ENCODE measurements at regions not wholly inside any gene's neighbourhood (a gene's known extent, or its start where the extent isn't known, plus 50 kb on each side); places are given as distances from the start of the nearest gene placed in this dataset.

DNA sequence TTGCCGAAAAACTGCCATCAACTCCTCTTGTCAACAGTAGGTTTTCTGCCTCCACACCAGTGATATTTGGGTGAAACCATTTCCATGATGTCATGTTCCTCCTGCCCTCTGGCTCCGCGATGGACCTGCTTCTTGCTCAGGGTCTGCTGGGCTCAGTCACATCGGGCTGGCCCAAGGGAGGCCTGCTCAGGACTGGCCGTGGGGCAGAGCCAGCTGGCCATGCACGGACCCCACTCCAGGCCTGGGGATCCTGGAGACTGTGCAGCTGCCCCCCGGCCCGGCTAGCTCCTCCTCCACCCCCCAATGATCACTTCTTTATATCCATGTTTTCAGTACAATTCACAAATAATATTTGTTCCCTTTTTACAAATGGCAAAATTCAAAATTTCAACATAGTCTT lies 270.3 kb upstream of the CCDC54 start:
- Histone ChIP-seq H2BK5ac (ENCODE audit: low read depth, low read length, poor library complexity) (no peak overlapping the region), H2BK120ac (ENCODE audit: insufficient read depth, low read length, poor library complexity) (no peak overlapping the region), H2AFZ (ENCODE audit: insufficient read depth, low read length, poor library complexity) (no peak overlapping the region), H4K8ac (ENCODE audit: low read depth, low read length) (no peak overlapping the region), H4K91ac (ENCODE audit: low read depth, low read length) (no peak overlapping the region), H3K36me3 (ENCODE audit: control insufficient read depth in 1 of 2, insufficient read depth in 2 of 2, low read length in 2 of 2) (no peaks in the 10 kb centered on the region), H3K18ac (ENCODE audit: low read length) (no peak overlapping the region), H3K27ac (ENCODE audit: low read depth, low read length) (no peak overlapping the region), H3K27me3 (ENCODE audit: insufficient read depth, low read length) (no peaks in the 10 kb centered on the region), H3K4me2 (ENCODE audit: low read length) (no peak overlapping the region), H3K14ac (ENCODE audit: low read length) (no peak overlapping the region), H3K9me3 (ENCODE audit: insufficient read depth, low read depth, low read length) (peaks cover 2% of the 10 kb centered on the region), H3K4ac (ENCODE audit: low read depth, low read length) (no peak overlapping the region), H3K23ac (ENCODE audit: low read length) (no peak overlapping the region), H3K79me2 (ENCODE audit: control insufficient read depth, insufficient read depth, low read length, poor library complexity) (no peaks in the 10 kb centered on the region), H3K79me1 (ENCODE audit: low read length) (no peaks in the 10 kb centered on the region), H3K4me1 (ENCODE audit: control insufficient read depth in 1 of 2, insufficient read depth in 2 of 2, low read length in 2 of 2) (no peaks in the 10 kb centered on the region), H2AK5ac (ENCODE audit: low read length) (no peak overlapping the region), H4K12ac (ENCODE audit: low read depth, low read length) (no peak overlapping the region), H3K9ac (ENCODE audit: low read length) (no peak overlapping the region), H3K4me3 (ENCODE audit: low read depth, low read length) (no peak overlapping the region), H2BK12ac (ENCODE audit: low read length) (no peak overlapping the region)
- WGBS (ENCODE audit: extremely low coverage, insufficient coverage, insufficient read length): no CpG with 5 or more reads among the region's 8 CpGs
- no peak for DNase-seq

GRCh38 chr3:107110596-107111305 lies 266.5 kb upstream of the CCDC54 start:
- no peak overlapping the region for H2BK120ac ChIP-seq (ENCODE audit: insufficient read depth, low read length, poor library complexity)
- H3K23ac ChIP-seq (ENCODE audit: low read length): no peak overlapping the region
- no peak overlapping the region for H4K8ac ChIP-seq (ENCODE audit: low read depth, low read length)
- no peaks in the 10 kb centered on the region for H3K79me1 ChIP-seq (ENCODE audit: low read length)
- DNase-seq: no peak
- no peaks in the 10 kb centered on the region for H3K36me3 ChIP-seq (ENCODE audit: control insufficient read depth in 1 of 2, insufficient read depth in 2 of 2, low read length in 2 of 2)
- H4K91ac ChIP-seq (ENCODE audit: low read depth, low read length): no peak overlapping the region
- H3K14ac ChIP-seq (ENCODE audit: low read length): no peak overlapping the region
- no peak overlapping the region for H2AFZ ChIP-seq (ENCODE audit: insufficient read depth, low read length, poor library complexity)
- H4K12ac ChIP-seq (ENCODE audit: low read depth, low read length): no peak overlapping the region
- H3K9ac ChIP-seq (ENCODE audit: low read length): no peak overlapping the region
- H3K27ac ChIP-seq (ENCODE audit: low read depth, low read length): no peak overlapping the region
- H3K18ac ChIP-seq (ENCODE audit: low read length): no peak overlapping the region
- H3K4me1 ChIP-seq (ENCODE audit: control insufficient read depth in 1 of 2, insufficient read depth in 2 of 2, low read length in 2 of 2): no peaks in the 10 kb centered on the region
- H3K4me2 ChIP-seq (ENCODE audit: low read length): no peak overlapping the region
- H3K4me3 ChIP-seq (ENCODE audit: low read depth, low read length): no peak overlapping the region
- H3K79me2 ChIP-seq (ENCODE audit: control insufficient read depth, insufficient read depth, low read length, poor library complexity): no peaks in the 10 kb centered on the region
- no CpG with 5 or more reads among the region's 3 CpGs for WGBS (ENCODE audit: extremely low coverage, insufficient coverage, insufficient read length)
- H3K9me3 ChIP-seq (ENCODE audit: insufficient read depth, low read depth, low read length): peaks cover 2% of the 10 kb centered on the region
- no peaks in the 10 kb centered on the region for H3K27me3 ChIP-seq (ENCODE audit: insufficient read depth, low read length)
- no peak overlapping the region for H2AK5ac ChIP-seq (ENCODE audit: low read length)
- no peak overlapping the region for H2BK5ac ChIP-seq (ENCODE audit: low read depth, low read length, poor library complexity)
- no peak overlapping the region for H2BK12ac ChIP-seq (ENCODE audit: low read length)
- H3K4ac ChIP-seq (ENCODE audit: low read depth, low read length): no peak overlapping the region

DNA sequence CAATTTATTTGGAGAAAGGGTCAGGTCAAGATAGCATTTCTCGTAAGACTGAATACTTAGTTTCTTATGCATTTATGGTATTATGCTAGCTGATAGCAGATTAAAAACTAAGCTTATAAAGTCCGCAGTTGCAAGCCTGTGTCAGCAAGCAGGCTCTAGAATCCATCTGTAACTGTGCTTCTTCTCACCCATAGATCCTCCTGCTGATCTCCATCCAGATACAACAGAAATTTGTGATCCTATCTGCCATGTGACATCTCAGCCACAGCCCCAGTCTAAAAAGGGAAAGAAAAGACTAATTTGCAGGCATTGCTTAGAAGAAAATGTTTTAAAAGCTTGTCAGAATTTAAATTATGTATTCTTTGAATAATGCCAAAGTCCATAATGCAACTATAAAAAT lies 265.4 kb upstream of the CCDC54 start:
- Histone ChIP-seq H3K4me1 (ENCODE audit: control insufficient read depth in 1 of 2, insufficient read depth in 2 of 2, low read length in 2 of 2) (no peaks in the 10 kb centered on the region), H2BK12ac (ENCODE audit: low read length) (no peak overlapping the region), H3K36me3 (ENCODE audit: control insufficient read depth in 1 of 2, insufficient read depth in 2 of 2, low read length in 2 of 2) (no peaks in the 10 kb centered on the region), H2BK5ac (ENCODE audit: low read depth, low read length, poor library complexity) (no peak overlapping the region), H3K4me2 (ENCODE audit: low read length) (no peak overlapping the region), H3K18ac (ENCODE audit: low read length) (no peak overlapping the region), H3K27ac (ENCODE audit: low read depth, low read length) (no peak overlapping the region), H3K14ac (ENCODE audit: low read length) (no peak overlapping the region), H3K23ac (ENCODE audit: low read length) (no peak overlapping the region), H3K9ac (ENCODE audit: low read length) (no peak overlapping the region), H3K27me3 (ENCODE audit: insufficient read depth, low read length) (no peaks in the 10 kb centered on the region), H4K12ac (ENCODE audit: low read depth, low read length) (no peak overlapping the region), H3K79me1 (ENCODE audit: low read length) (no peaks in the 10 kb centered on the region), H4K8ac (ENCODE audit: low read depth, low read length) (no peak overlapping the region), H2BK120ac (ENCODE audit: insufficient read depth, low read length, poor library complexity) (no peak overlapping the region), H3K9me3 (ENCODE audit: insufficient read depth, low read depth, low read length) (peaks cover 1% of the 10 kb centered on the region), H2AFZ (ENCODE audit: insufficient read depth, low read length, poor library complexity) (no peak overlapping the region), H4K91ac (ENCODE audit: low read depth, low read length) (no peak overlapping the region), H3K4me3 (ENCODE audit: low read depth, low read length) (no peak overlapping the region), H3K4ac (ENCODE audit: low read depth, low read length) (no peak overlapping the region), H3K79me2 (ENCODE audit: control insufficient read depth, insufficient read depth, low read length, poor library complexity) (no peaks in the 10 kb centered on the region), H2AK5ac (ENCODE audit: low read length) (no peak overlapping the region)
- no peak for DNase-seq
- WGBS (ENCODE audit: extremely low coverage, insufficient coverage, insufficient read length): no CpG with 5 or more reads among the region's 2 CpGs

- WGBS (ENCODE audit: extremely low coverage, insufficient coverage, insufficient read length): no CpG with 5 or more reads among the region's 1 CpG
- no peak overlapping the region for H3K14ac ChIP-seq (ENCODE audit: low read length)
- H3K9ac ChIP-seq (ENCODE audit: low read length): no peak overlapping the region
- no peaks in the 10 kb centered on the region for H3K4me1 ChIP-seq (ENCODE audit: control insufficient read depth in 1 of 2, insufficient read depth in 2 of 2, low read length in 2 of 2)
- H3K18ac ChIP-seq (ENCODE audit: low read length): no peak overlapping the region
- H2AFZ ChIP-seq (ENCODE audit: insufficient read depth, low read length, poor library complexity): no peak overlapping the region
- H3K79me1 ChIP-seq (ENCODE audit: low read length): no peaks in the 10 kb centered on the region
- no peak overlapping the region for H2BK120ac ChIP-seq (ENCODE audit: insufficient read depth, low read length, poor library complexity)
- H4K91ac ChIP-seq (ENCODE audit: low read depth, low read length): no peak overlapping the region
- H4K12ac ChIP-seq (ENCODE audit: low read depth, low read length): no peak overlapping the region
- H2BK5ac ChIP-seq (ENCODE audit: low read depth, low read length, poor library complexity): no peak overlapping the region
- H3K23ac ChIP-seq (ENCODE audit: low read length): no peak overlapping the region
- no peak overlapping the region for H2BK12ac ChIP-seq (ENCODE audit: low read length)
- H3K4me3 ChIP-seq (ENCODE audit: low read depth, low read length): no peak overlapping the region
- DNase-seq: no peak
- H3K27ac ChIP-seq (ENCODE audit: low read depth, low read length): no peak overlapping the region
- H3K27me3 ChIP-seq (ENCODE audit: insufficient read depth, low read length): no peaks in the 10 kb centered on the region
- H3K4me2 ChIP-seq (ENCODE audit: low read length): no peak overlapping the region
- no peaks in the 10 kb centered on the region for H3K79me2 ChIP-seq (ENCODE audit: control insufficient read depth, insufficient read depth, low read length, poor library complexity)
- H3K9me3 ChIP-seq (ENCODE audit: insufficient read depth, low read depth, low read length): no peaks in the 10 kb centered on the region
- no peaks in the 10 kb centered on the region for H3K36me3 ChIP-seq (ENCODE audit: control insufficient read depth in 1 of 2, insufficient read depth in 2 of 2, low read length in 2 of 2)
- no peak overlapping the region for H3K4ac ChIP-seq (ENCODE audit: low read depth, low read length)
- no peak overlapping the region for H4K8ac ChIP-seq (ENCODE audit: low read depth, low read length)
- no peak overlapping the region for H2AK5ac ChIP-seq (ENCODE audit: low read length)
Observed at GRCh38 chr3:107112356-107112755, 264.9 kb upstream of the CCDC54 start.

Measured in trophoblast cell (in vitro differentiated cells and primary cell).